ENCODE measurements at regions not wholly inside any gene's neighbourhood (a gene's known extent, or its start where the extent isn't known, plus 50 kb on each side); places are given as distances from the start of the nearest gene placed in this dataset.

DNA sequence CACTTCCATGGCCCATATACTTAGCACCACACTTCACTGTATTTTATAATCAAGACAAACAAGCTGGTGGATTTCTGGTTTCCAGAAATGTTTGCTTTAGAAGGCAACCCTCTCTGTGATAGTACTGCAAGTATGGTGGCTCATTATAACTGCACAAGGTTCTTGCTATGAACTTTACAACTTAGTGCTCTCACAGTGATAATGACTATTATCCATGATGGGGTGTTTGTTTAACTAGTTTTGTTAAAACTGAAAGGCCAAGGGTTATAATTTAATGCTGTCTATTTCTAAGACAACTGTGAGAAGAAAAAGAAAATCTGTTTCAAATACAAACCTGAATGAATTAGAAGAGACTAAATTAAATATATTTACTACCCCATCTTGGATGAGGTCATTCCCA lies 903.2 kb downstream of the ADGRL2 start:
- no peak for DNase-seq (ENCODE audit: low read depth in 2 of 2)

DNA sequence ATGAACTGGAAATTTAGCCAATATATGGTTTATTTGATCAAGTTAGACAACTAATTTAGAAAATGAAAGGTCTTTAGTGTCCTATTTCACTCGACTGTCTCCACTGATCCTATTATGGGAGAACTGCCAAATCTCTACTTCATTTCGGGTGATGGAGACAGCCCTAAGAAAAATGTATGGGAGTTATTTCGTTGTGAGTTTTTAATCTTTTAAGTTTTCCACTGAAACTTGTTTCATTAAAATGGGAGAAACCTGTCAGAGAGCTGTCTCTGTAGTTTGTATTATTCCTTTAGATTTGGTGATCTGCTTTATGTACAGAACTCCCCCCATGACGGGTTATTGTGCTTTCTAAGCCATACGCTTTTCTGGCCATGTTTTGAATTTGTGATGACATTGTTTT lies 899.7 kb downstream of the ADGRL2 start:
- DNase-seq (ENCODE audit: low read depth in 2 of 2): no peak

DNA sequence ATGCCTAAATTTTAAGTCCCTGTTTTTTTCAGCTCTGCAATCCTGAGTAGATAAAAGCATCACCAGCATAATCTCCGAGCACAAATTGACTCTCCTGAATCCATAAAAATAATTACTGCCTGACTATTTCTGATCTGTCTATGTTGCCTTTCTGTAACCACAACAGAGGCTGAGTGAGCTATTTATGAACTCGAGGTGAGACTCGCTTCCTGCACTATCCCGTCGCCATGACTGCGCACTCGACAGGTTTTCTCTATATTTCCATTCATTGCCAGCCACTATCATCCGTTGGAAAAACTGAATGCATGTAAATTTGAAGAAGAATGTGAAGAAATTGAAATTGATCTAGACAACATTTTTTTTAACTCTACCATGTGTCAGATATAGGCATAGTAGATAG lies 897.2 kb downstream of the ADGRL2 start:
- no peak for DNase-seq (ENCODE audit: low read depth in 2 of 2)

DNA sequence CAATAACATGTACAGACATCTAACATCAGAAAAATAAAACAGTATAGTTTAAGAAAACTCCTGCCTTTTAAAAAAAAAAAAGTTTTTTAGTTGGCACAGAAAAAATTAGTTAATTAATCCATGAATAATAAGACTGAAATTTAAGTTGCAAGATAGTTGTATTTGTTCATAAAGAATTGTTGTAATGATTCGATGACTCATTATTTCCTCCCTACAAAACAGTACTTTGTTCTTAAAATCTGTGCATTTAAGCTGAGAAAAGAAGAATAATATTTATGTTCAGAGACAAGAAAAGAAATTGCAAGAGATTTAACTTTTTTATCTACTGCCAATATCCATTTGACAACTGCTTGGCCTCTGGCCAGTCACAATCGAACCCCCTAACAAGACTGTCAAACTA lies 894.7 kb downstream of the ADGRL2 start:
- no peak for DNase-seq (ENCODE audit: low read depth in 2 of 2)

DNA sequence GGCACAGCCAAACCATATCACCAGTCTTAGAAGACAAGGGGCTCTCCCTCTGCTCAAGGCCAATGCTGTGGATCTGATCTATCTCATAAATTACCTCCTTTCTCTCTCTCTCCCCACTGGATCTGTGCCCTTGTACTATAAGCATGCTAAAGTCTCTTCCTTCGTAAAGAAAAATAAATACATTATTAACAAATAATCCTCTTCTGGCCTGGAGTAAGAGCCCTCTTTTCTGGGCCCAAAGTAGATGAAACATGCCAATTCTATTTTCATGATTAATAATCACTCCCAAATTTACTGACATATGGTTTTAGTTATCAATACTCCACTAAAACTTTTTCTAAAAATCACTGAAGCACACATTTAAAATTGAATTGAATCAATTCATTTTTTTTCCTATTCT lies 889.7 kb downstream of the ADGRL2 start:
- DNase-seq (ENCODE audit: low read depth in 2 of 2): no peak

DNA sequence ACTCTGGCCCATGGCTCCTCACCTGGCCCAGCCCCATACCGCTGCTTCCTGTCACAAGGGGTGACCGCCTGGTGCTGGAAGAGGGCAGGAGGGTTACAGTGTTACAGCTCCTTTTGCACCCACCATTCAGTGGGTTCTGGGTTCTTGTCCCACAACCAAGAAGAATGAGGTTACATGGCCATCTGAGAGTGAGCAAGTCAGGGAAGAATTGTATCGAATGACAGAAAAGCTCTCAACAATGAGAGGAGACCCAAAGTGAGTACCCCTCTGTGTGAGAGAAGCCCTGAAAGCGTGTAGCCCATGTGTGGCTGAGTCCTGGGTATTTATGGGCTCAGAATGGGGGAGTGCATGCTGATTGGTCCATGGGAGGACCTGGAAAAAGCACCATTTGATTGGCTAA lies 888.5 kb downstream of the ADGRL2 start:
- DNase-seq (ENCODE audit: low read depth in 2 of 2): no peak

DNA sequence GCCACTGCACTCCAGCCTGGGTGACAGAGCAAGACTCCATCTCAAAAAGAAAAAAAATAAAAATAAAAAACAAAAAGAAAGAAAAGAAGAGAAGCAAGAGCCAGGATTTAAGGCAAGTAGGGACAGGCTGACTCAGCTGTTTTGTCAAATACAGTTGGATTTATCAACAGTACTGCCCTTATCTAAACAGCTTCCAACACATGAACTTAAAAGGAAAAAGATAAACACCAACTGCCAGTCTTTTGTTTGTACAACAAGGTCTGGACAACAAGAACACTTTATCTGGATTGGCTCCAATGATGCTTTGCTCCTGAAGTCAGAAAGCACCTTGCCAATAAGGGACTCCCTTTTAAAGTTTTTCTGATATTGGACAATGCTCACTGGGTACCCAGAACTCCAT lies 886.0 kb downstream of the ADGRL2 start:
- no peak for DNase-seq (ENCODE audit: low read depth in 2 of 2)

DNA sequence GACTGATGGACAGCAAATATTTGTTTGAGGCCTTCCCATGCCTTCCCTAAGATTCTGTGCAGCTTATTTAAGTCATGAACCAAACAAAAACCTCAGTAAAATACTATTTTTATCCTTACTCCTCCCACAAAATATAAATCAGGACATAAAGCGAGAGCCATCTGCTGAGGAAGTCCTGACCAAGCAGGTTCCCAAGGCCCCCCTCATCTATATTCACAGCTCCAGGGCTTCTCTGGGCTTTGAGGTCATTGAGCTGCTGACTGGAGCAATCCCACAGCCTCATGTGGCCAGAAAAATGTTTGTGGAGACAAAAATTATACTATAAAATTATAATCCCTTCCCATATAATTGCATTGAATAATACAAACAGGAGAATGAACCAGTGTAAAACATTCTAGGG lies 846.2 kb downstream of the ADGRL2 start:
- DNase-seq (ENCODE audit: low read depth in 2 of 2): no peak

DNA sequence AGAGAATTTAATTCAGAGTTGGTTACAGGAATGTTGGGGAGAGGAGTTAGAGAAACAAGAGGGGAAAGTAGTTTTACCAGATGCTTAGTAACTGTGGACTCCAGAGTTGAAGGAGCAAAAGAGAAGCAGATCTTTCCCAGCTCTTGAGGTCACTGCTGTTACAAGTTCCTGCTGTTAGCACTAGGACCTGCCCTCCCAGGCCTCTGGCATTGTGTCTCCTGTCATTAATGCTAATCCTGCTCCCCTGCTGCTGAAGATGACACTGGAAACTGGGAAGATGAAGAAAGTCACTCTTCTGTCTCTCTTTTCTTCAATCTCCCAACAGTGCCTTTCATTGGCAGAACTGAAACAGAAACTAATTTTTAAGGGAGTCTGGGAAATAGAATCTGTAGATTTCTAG lies 845.6 kb downstream of the ADGRL2 start:
- DNase-seq (ENCODE audit: low read depth in 2 of 2): no peak

DNA sequence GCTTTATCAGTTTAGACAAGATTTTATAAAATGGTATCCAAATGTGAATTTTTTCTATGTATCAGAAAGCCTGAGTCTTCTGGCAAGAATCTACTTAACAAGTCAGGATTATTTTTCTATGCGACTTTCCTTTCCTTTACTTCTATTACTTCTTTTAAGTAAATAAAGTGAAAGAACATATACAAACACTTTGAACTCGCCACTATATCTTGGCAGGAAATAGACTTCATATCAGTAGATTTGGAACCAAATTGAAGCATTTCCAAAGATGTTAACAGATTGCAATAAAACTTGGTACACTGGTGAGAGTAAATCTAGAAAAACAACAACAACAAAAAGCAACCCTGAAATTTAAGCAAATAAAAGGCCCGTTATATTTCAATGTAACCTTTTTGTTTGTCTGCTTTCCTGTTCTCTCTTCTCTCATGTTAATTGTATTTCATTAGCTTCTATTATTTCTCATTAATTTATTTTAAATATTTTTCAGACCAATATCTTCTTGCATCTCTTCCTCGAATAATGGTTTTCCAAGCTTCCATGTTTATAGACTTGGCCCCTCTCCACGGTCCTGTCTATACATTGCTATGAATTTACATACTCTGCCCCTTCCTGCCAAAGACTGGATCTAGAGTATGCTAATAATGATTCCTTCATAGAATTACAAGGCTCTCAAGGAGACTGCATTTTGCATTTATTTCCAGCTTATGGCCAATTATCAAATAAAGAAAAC lies 843.6 kb downstream of the ADGRL2 start:
- DNase-seq (ENCODE audit: low read depth in 2 of 2): no peak

DNA sequence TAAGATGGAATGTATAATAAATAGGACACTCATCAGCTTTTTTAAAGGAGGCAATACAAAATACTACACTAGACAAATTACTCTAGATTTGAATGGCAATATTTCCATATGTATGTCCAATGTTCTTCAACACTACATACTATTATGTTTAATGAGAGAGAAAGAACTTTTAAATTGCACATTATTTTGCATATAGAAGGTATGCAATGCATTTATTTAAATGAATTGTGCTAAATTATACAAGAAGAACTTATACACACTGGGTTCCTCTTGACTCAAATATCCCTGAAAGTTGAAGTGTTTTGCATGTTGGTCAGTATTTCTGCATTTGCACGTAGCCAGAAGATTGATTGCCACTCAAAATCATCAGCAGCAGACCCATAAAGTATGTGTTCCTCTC lies 839.6 kb downstream of the ADGRL2 start:
- DNase-seq (ENCODE audit: low read depth in 2 of 2): no peak

DNA sequence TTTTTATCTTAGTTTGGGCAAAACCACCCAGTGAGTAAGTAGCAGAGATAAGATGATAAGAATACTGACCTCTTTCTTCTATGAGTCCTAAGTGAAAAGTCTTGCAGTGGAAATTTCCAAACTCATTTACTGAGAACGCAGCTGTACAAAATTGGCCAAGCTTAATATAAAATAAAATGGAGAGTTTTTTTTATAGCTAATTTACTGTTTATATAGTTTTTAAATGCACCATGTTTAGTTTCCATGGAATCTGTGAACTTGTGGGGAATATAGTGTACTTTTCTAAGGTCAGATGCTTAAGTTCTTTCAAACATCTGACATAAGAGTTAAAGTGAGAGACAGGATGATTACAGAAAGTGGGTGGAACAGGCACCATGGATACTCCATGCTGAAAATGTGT lies 833.5 kb downstream of the ADGRL2 start:
- DNase-seq (ENCODE audit: low read depth in 2 of 2): no peak

DNA sequence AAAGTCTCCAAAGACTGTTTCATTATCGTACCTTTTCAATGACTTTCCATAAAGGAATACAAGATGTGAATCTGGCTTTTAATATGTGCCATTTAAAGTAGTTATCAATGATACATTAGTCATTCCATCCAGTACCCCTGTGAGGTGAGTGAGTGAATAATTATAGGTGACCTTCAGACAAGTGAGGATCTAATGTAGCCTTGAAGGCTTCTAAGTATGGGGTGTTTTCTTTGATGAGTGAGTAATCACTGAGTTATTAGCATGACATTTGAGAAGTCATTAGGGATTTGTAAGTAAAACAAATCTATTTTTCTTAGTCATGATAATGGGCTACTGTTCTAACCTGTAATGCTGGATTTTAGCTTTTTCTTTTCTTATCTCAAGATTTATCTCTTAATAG lies 831.4 kb downstream of the ADGRL2 start:
- DNase-seq (ENCODE audit: low read depth in 2 of 2): no peak

DNA sequence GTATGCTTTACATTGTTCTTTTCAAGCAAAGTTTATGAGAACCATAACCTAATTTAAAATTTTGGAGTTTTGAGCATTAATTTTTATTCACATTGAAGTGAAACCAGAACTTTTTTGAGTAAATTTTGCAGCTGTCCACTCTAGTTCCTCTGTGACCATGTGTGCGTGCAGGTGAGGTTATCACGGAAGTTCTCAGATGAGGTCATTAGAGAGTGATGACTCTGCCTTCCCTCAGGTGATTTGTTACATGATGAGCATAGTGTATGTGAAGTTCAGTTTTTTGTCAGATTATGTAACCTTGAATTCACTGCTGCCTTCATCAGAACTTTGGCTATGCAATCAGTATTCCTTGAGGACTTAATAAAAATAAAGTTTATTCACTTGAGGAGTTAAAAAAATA lies 828.2 kb downstream of the ADGRL2 start:
- no peak for DNase-seq (ENCODE audit: low read depth in 2 of 2)

DNA sequence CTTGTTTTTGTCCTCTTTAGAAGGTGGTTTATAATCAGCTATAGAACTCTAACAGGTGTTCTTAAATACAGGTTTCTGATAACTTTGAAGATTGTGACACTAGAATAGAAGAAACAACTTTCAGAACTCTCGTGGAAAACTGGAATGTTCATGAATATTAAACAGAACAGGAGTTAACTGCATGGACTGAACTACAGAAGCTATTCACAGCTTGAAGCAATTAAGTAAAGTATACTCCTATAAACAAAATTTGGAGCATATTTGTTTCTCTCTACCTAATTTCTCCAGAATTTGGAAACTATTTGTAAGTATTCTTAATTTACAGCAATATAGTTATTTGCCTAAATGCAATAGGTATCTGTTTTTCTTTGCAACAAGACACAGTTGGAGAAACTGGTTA lies 824.8 kb downstream of the ADGRL2 start:
- DNase-seq (ENCODE audit: low read depth in 2 of 2): no peak

DNA sequence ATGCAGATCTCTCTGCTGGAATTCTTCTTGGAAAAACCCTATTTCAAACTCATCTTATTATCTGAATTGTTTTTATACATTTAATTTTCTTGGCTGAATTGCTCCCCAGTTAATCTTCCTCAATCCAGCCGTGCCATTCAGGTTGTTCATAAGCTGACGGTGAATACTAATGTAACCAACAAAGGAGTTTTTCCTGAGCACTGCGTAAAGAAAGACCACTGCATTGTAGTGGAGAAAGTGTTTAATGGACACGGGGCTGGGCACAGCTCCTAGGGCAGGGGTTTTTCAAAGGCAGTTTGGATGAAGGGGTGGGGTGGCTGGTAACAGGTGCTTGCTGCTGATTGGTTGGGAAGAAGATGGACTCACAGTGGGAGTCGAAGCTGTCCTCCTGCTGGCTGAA lies 820.3 kb downstream of the ADGRL2 start:
- no peak for DNase-seq (ENCODE audit: low read depth in 2 of 2)

DNA sequence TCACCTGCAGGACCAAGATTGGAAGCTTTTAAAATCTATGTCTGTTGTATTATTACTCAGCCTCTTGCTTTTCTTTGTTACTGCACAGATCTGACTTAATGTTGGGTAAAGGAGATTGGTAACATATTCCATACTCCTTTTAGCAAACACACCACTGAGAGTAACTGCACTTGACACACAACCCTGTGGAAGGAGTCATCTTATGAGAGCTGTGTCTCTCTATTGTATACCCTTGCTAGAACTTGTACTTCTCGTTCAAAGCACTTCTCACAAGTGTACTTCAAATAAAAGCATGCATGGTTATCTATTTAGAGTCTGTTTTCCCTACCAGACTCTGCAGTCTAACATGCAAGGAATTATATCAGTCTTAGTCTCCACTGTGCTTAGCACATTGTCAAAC lies 813.4 kb downstream of the ADGRL2 start:
- no peak for DNase-seq (ENCODE audit: low read depth in 2 of 2)

DNA sequence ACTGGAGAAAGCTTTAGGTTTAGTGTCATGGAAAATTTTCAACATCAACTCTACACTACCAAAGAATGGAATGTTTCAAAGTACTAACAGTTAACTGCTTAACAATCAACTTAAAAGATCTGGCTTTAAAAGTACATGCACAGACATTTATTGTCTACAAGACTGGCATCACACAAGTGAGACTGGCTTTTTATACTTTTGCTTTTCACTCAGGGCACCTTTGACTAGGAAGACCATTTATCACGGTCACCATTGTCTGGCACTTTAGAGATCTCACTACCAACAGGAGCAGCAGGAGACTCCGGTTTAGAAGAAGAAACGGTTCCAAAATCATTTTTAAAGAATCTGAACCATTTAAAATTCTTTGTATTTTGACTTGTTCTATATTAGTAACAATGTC lies 812.3 kb downstream of the ADGRL2 start:
- no peak for DNase-seq (ENCODE audit: low read depth in 2 of 2)

DNA sequence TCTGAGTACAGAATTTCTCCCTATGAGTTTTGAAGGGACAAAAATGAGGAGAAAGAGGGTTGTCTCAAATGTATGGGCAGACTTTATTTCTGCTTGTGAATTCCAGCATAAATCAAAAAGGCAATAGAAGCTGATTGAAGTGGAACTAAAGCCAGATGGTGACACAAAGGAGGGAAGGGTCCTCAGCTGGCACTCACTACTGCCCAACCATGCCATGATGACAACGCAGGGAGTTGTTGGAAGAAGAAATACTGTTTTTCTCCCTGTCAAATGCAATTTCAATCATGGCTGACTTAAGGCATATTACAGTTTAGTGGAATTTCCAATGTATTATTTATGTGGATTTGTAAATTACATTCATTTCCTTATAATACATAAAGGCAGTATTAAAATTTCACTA lies 805.8 kb downstream of the ADGRL2 start:
- no peak for DNase-seq (ENCODE audit: low read depth in 2 of 2)

DNA sequence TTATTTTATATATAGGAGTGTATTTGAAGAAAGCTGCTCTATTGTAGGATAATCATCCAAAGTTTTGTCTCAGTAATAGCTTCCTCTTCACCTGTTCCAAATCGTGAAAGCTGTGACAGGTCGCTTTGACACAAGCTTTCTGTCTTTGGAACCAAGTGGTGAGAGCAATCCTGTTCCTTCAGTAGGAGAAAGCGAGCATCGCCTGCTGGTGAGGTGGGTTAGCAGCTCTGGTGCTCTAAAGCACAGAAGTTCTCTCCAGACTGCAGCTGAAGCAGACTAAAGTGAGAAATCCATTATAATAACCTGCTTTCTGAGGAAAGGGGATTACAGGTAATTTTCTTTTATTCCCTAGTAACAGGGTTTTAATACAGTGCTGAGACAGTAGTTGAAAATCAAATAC lies 803.8 kb downstream of the ADGRL2 start:
- DNase-seq (ENCODE audit: low read depth in 2 of 2): no peak

DNA sequence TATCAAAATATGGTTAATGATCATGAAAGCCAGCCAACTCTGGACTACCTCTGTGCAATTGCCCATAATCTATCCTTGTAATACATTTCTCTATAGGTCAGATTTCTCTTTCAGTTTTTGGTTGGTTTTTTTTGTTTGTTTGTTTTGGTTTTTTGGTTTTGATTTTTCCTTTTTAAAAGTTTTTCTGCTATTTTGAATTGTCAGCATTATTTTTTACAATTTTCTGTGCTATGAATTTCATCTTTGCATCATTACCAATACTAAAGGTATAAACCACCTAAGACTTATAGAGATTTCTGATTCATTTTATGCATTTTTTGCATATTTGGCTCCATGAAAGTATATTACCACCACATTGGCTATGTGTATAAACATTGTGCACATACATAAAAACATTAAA lies 799.6 kb downstream of the ADGRL2 start:
- DNase-seq (ENCODE audit: low read depth in 2 of 2): no peak

DNA sequence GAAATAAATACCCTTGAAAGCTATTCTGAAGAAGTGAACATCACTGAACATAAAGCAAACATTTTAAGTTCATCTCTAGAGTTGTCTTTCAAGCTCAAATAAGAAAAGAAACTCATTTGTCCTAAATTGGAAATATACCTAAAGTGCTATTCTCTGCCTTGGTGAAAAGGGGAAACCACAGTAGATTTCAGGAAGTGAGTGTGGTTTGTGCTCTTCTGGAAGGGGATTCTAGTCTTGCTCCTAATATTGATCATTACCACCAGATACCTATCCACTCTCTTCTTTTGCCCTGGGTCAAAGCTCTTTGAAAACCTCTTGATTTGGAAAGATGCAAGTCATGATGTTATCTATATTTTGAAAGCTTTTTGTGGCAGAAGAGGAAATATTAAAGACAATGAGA lies 798.1 kb downstream of the ADGRL2 start:
- DNase-seq (ENCODE audit: low read depth in 2 of 2): no peak

DNA sequence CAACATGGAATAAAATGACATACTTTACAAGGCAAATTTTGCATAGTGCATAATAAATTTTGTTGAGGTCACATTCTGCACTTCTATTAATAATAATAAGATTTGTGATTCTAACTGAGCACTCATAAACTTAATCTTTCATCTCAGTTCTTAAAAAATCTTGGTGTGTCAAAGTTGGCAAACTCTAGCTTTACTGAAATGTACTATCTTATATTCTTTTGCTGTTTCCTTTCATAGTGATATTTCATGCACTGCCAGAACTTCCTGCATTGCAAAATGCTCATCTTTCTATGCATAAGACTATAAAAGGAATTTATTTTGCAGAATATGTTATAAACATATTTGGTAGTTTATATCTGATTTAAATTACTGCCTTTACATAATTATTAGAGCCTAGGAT lies 797.6 kb downstream of the ADGRL2 start:
- DNase-seq (ENCODE audit: low read depth in 2 of 2): no peak

DNA sequence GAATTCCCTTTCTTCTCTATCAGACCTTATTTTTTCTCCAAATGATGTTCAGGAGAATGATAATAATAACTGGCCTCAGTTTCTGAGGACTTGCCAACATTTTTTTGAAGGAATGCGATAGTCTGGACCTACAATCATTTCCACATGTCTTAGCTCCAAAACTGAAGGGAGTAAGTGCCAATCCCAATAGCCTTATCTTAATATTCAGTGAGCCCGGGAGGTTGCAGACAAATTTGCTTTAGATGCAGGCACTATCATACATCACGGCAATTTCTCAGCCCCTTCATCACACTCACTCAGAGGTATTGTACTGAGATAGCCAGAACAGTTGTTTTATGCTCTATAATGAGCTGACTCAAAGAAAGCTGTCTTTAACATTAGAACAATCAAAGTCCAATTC lies 796.9 kb downstream of the ADGRL2 start:
- no peak for DNase-seq (ENCODE audit: low read depth in 2 of 2)

DNA sequence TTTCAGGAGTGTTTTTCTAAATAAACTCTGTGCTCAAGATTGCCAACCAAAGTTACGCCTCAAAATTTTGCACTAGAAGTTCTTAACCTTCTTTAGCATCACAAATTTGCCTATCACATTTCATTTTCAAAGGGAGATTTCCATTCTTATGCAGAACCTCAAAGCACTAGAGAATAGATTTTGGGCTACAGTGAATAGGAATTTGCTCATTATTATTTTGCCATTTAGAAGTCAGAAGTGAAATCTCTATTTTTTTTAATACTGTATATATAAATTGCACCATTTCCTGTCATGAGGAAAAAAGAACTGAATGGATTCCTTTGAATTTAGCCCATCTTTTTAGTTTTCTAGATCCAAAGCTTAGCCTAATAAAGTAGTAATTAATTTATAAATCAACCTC lies 796.4 kb downstream of the ADGRL2 start:
- no peak for DNase-seq (ENCODE audit: low read depth in 2 of 2)
